Anterior cingulate cortex (tissue), 58 donors: ENCODE measurements at regions not wholly inside any gene's neighbourhood (a gene's known extent, or its start where the extent isn't known, plus 50 kb on each side); places are given as distances from the start of the nearest gene placed in this dataset.
"Not testable (repeated sequence)": the region's sequence is repeated elsewhere in the genome, so short reads cannot be mapped to it uniquely, and the experiment has no call there.

Experiments
- DNase-seq, 58 donors: peaks; one replicate each; lab custom pipeline; 2025; lab: John Stamatoyannopoulos, UW

- DNase-seq, result no peak
Measured at GRCh38 chr13:53101883-53102282, 73.3 kb downstream of the OLFM4 start.

GRCh38 chr13:53104136-53104535, 75.5 kb downstream of the OLFM4 start:
- no peak for DNase-seq

- no peak for DNase-seq
Measured at GRCh38 chr13:53105477-53105876, 76.9 kb downstream of the OLFM4 start.

- no peak for DNase-seq
Measured at GRCh38 chr13:53105890-53106289, 77.3 kb downstream of the OLFM4 start.

GRCh38 chr13:53110181-53110580, 81.6 kb downstream of the OLFM4 start:
- no peak for DNase-seq

- DNase-seq, result no peak
Measured at GRCh38 chr13:53110614-53111013, 82.0 kb downstream of the OLFM4 start.

- no peak for DNase-seq
Measured at GRCh38 chr13:53112522-53112921, 83.9 kb downstream of the OLFM4 start.

GRCh38 chr13:53117048-53117447, 88.4 kb downstream of the OLFM4 start:
- not testable (repeated sequence) for DNase-seq

- DNase-seq, result no peak
Measured at GRCh38 chr13:53121131-53121773, 92.6 kb downstream of the OLFM4 start.

- no peak for DNase-seq
Measured at GRCh38 chr13:53121919-53122318, 93.3 kb downstream of the OLFM4 start.

GRCh38 chr13:53123536-53123935, 94.9 kb downstream of the OLFM4 start:
- no peak for DNase-seq

- no peak for DNase-seq
Measured at GRCh38 chr13:53124623-53125022, 96.0 kb downstream of the OLFM4 start.

GRCh38 chr13:53126841-53127245, 98.2 kb downstream of the OLFM4 start:
- no peak for DNase-seq

GRCh38 chr13:53127373-53127772, 98.8 kb downstream of the OLFM4 start:
- DNase-seq, result no peak

GRCh38 chr13:53129864-53130393, 101.3 kb downstream of the OLFM4 start:
- no peak for DNase-seq

GRCh38 chr13:53131361-53131760, 102.7 kb downstream of the OLFM4 start:
- DNase-seq, result no peak

- DNase-seq, result no peak
Measured at GRCh38 chr13:53135301-53135700, 106.7 kb downstream of the OLFM4 start.

GRCh38 chr13:53136554-53137215, 108.1 kb downstream of the OLFM4 start:
- no peak for DNase-seq

- no peak for DNase-seq
Measured at GRCh38 chr13:53137779-53138178, 109.2 kb downstream of the OLFM4 start.

- DNase-seq, result no peak
Measured at GRCh38 chr13:53138376-53139036, 109.9 kb downstream of the OLFM4 start.

GRCh38 chr13:53141336-53141735, 112.7 kb downstream of the OLFM4 start:
- no peak for DNase-seq

- no peak for DNase-seq
Measured at GRCh38 chr13:53142306-53142705, 113.7 kb downstream of the OLFM4 start.
